Germinal center (tissue), 1 donor: ENCODE measurements at regions not wholly inside any gene's neighbourhood (a gene's known extent, or its start where the extent isn't known, plus 50 kb on each side); places are given as distances from the start of the nearest gene placed in this dataset.

Source experiments
- DNase-seq: peaks from one replicate; pipeline ENCODE4 v3.0.0; 2012; ENCODE audit warnings: mixed read lengths, low spot score

DNA sequence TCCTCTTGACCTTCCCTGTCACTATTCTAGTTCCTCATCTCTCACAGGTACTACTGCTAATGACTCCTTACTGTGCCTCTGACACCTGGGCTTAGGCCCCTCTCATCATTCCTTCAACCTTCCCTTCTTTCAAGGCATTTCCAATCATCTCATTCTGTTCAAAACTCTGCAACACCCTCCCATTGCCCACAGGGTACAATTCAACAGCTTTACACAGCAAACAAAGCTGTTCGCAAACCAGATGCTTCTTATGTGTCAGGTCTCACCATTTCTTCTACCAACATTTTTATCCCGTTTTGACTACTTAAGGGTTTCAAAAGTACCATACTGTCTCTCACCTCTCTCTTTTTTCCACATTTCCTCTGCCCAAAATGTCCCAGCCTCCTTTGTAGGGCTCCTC lies 84.4 kb upstream of the ID4 start:
- no peak for DNase-seq

DNA sequence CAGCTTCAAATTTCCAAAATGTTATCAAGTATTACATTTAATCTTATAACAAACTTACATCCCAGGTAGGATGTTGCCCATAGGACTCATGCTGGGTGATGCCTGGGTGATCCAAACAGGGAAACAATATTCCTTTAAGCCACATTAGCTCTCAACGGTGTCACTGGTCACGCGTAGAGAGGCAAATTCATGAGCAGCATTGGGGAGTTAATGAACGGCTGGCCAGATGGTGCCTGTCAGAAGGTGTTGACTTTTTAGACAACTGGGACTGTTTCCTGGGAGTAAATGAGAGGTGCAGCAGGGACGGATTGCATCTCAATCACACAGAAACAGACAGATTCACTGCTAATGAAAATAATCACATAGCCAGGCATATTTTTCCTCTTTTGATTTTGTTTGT lies 83.3 kb upstream of the ID4 start:
- DNase-seq, result no peak

DNA sequence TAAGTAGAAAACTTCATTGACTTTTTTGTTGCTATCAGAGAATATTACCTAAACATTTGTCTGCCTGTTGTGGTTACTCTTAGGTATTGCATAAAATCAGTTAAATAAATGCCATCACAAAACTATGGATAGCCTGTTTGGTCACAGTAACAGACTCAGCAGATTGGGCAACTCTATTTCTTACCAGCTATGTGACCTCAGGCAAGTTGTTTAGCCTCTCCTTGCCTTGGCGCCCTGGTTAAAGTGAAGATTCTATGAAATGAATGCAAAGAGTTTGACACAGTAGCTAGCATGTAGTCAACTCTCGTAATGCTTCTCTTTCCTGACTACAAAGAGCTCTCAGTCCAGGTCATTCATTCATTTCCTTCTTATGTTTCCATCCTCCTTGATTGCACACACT lies 82.5 kb upstream of the ID4 start:
- no peak for DNase-seq

DNA sequence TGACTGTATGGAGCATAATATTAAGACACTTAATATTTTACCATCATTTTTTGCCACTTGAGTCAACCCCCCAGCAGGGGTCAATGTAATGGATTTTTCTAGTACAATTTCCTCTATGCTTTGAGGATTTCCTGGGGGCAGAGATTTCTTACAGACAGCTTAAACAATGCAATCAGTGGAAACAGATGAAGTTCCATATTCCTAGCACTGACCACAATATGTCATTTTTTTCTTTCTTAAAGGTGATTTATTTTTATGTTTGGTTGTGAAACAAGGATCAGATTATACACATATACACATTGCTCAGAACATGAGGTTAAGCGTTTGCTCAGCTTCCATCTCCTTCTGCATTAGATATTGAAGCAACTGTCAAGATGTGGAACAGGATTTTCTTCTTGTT lies 82.0 kb upstream of the ID4 start:
- no peak for DNase-seq

DNA sequence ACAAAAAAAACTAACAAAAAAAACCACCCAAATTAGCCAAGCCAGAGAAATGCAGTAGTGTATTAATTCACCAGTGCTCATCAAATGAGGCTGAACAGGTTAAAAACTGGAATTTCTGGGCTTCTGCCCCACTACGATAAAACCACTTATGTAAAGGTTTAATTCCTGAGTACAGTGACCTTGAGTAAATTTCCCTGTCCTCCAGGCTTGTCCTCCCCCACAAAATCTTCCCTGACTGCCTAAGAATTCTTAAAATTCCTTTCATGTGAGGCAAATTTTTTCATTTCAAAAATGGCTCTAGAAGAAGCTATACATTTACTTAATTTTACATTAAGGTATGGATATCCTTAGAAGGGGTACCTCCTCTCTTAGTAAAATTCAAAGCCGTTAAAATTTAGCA lies 80.1 kb upstream of the ID4 start:
- DNase-seq, result no peak

DNA sequence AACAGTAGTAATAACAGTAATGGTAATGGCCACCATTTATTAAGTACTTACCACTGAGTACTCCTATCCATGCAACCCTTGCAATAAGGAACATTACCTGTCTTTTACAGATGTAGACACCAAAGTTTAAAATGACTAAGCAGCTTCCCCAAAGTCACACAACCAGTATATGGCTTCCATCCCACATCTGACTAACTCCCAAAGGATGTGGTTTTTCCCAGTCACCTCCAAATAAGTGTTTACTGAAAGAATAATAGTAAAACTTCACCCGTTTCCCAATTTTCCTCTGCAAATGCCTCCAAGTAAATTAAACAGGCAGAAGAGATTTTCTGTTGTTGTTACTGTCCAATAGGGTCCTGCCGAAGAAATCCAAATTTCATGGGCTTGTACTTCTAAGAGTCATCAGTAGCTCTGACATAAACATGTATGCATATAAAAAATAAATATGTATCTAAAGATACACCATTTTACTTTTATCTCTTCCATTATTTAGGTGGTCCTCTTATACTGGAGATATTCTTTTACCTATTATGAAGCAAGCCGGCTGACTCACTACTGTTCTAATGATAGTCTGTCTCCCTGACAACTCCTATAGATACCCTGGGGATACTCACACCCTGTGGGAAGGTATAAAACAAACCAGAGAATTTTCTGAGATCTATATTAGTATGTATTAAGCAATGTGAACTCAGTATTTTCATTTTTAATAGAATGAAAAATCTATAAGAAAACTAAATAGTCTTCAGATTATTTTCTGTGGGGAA lies 77.9 kb upstream of the ID4 start:
- no peak for DNase-seq

DNA sequence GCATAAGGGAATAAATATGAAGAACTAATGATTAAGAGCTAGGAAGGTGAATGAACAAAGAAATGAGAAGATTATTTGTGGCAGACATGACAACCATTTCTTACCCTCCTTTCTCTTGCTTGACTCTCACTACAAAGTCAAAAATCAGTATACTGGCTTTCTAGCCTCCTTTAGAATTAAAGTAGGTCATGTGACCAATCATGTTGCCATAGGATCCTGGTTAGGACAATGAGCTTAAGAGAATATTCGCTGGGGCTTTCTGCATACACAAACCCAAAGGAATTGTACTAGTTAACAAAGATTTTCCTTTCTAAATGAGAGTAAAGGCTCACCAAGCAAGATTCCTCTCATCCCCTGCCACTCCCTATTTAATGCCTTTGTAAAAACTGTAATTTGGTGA lies 76.0 kb upstream of the ID4 start:
- no peak for DNase-seq

DNA sequence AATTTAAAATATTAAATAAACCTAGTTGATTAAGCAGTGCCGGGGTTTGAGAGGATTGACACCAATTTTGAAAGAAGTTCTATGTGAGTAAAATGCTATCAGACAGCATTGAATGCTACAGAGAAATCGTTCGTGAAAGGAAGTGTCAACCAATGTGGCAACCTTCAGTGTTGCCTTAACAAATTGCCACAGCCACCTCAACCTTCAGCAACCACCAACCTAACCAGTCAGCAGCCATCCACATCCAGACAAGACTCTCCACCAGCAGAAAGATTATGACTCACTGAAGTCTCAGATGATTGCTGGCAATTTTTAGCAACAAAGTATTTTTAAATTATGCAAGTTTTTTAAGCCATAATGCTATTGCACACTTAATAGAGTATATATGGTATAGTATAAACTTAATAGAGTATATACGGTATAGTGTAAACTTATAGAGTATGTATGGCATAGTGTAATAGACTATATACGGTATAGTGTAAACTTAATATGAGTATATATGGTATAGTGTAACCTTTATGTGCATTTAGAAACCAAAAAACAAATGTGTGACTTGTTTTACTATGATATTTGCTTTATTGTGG lies 65.3 kb upstream of the ID4 start:
- no peak for DNase-seq

DNA sequence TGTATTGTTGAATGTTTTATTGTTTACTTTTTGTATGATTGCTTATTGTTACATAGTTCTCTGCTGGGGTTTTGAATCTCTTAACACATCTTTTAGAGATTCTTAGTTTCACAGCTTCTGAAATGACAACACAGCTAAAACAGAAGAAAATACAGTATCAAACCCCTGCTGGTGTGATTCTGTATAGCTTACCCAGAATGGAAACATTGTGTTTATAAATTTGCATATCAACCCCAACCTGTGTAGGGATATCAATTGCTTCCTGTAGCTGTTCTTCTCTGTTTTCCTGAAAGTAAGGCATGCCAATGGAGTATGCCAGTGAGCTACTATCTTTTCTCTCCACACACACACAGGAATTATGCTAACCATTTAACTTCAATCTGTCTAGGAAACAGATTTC lies 64.3 kb upstream of the ID4 start:
- DNase-seq, result no peak

DNA sequence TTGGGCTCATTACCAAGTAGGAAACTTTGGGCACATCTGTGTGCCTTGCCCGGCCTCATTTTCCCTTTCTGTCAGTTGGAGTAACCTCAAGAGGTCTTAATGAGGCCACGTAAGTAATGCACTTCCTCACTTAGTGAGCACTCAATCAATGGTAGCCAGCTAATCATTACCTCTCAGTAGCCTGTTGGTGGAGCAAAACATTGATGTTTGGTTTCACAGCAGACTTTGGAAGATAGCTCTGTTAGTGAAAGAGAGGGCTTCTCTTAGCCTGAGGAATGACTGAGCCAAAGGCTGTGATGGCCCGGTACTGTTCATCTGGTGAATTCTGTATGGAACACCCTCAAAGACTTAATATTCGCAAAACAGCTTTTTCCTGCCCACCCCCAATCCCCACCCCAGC lies 55.9 kb upstream of the ID4 start:
- no peak for DNase-seq

DNA sequence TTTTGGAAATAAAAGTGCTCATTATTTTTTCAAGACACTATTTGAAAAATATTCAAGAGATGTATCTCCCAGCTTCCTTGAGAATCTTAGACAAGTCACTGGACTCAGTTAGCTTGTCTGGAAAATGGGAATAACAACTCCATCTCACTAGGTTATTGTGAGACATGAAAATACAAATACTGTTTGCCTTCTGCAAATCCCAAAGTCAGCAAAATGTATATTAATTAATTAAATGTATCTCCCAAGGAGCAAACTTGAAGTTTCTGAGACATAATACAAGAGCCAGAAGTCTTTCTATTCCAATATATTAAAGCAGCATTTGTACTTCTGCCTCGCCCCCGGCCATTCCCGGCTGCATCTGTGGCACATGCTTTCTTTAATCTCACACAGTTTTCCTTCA lies 54.6 kb upstream of the ID4 start:
- DNase-seq, result no peak
